ACC112 (cell line): ENCODE measurements at regions not wholly inside any gene's neighbourhood (a gene's known extent, or its start where the extent isn't known, plus 50 kb on each side); places are given as distances from the start of the nearest gene placed in this dataset.

Experiments
- H2AFZ ChIP-seq: fragments of 200-600 bp; sonication (generic); one replicate; pipeline ENCODE4 v1.6.0; 2017; ENCODE audit warnings: antibody characterized with exemption, low read length; ENCODE audit not compliant: unreplicated experiment
- H3K27ac ChIP-seq: fragments of 200-600 bp; sonication (generic); 2 replicates; pipeline ENCODE4 v1.5.1; 2014; ENCODE audit warnings: low read depth, mild to moderate bottlenecking, antibody characterized with exemption, low read length, moderate library complexity
- H3K27me3 ChIP-seq: fragments of 200-600 bp; sonication (generic); 2 replicates; pipeline ENCODE4 v1.6.1; 2014; ENCODE audit warnings: mild to moderate bottlenecking, antibody characterized with exemption, low read length, moderate library complexity, mixed read lengths; ENCODE audit not compliant: insufficient read depth
- H3K36me3 ChIP-seq: fragments of 200-600 bp; sonication (generic); 2 replicates; pipeline ENCODE4 v1.6.1; 2016; ENCODE audit warnings: mild to moderate bottlenecking, antibody characterized with exemption, low read length, moderate library complexity, mixed read lengths; ENCODE audit not compliant: insufficient read depth
- H3K4me1 ChIP-seq: fragments of 200-600 bp; sonication (generic); one replicate; pipeline ENCODE4 v1.6.1; 2016; ENCODE audit warnings: low read length, mixed read lengths; ENCODE audit not compliant: insufficient read depth, unreplicated experiment, control insufficient read depth
- H3K4me3 ChIP-seq: fragments of 200-600 bp; sonication (generic); 2 replicates; pipeline ENCODE4 v1.5.1; 2014; ENCODE audit warnings: mild to moderate bottlenecking, low read depth, low read length
- H3K79me2 ChIP-seq: fragments of 200-600 bp; sonication (generic); one replicate; pipeline ENCODE4 v1.6.0; 2016; ENCODE audit warnings: low read length; ENCODE audit not compliant: control insufficient read depth, unreplicated experiment, insufficient read depth

DNA sequence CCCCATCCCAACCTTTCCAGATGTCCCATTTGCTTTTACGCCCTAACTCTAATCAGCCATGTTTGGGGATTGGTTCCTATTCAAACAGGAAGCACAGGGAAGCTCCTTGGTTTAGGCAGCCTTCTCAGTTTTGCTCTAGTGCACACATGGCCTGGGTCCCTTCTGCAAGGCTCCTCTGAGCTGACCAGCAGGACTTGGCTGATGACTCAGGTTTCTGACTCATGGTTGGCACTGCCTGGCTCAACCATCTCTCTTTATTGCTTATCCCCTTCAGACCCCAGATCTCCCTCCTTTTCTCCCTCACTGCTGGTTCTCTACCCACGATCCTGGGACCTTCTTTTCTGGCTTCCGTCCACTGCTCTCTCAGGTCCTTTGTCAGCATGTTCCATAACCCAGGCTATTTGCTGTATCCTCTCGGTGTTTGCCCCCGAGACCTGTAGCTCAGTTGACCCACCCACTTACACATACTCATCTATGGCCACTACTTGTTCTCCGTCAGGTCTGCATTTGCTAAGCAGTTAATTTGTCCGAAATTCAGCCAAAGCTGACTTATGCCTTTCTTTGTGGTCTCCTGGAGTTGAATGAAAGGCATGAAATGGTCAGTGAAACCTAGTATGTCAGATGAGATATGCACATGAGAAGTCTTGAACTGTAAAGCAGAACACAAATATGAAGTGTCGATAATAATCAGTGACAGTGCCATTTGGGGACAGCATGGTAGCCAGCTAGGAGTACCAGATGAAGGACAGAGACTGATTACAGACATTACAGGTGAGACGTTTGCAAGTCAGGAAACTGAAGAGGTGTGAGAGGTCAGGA lies 323.5 kb upstream of the ROPN1 start:
- Histone ChIP-seq H3K4me1 (no peaks in the 10 kb centered on the region), H3K27ac (no peak overlapping the region), H3K36me3 (no peaks in the 10 kb centered on the region), H3K27me3 (peaks cover 14% of the 10 kb centered on the region; the same call in 1 of the 2 replicates), H2AFZ (no peak overlapping the region), H3K79me2 (no peaks in the 10 kb centered on the region), H3K4me3 (no peak overlapping the region)

DNA sequence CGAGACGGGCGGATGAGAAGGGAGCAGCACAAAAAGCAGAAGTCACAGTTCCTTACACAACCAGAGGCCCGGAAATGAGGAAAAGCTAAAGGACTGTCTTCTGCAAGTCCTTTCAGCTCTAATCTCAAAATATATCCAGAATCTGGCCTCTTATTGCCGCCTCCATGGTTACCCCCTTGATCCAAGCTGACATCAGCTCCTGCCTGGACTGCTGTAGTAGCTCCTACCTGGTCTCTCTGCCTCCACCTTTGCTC lies 324.0 kb upstream of the ROPN1 start:
- H2AFZ ChIP-seq = no peak overlapping the region
- no peaks in the 10 kb centered on the region for H3K36me3 ChIP-seq
- no peaks in the 10 kb centered on the region for H3K79me2 ChIP-seq
- no peak overlapping the region for H3K27ac ChIP-seq
- H3K27me3 ChIP-seq = peaks cover 16% of the 10 kb centered on the region
- H3K4me1 ChIP-seq = no peaks in the 10 kb centered on the region
- H3K4me3 ChIP-seq = no peak overlapping the region

DNA sequence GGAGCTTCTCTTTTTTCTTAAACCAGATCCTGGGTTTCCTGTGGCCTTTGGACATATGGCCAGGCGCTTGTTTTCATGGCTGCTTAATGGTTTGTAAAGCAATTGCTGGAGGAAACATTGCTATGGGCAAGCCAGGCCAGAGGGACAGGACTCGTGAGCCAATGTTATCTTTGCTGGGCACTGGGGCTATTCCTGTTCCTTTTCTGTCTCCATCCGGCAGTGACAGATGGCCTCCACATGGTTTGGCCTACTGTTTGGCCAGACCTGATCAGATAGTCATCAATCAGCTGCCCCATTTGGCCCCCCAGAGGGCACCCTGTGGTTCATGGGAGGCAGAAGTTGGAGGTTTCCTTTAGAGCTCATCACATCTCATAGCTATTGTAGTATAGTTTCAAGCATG lies 326.1 kb upstream of the ROPN1 start:
- no peak overlapping the region for H3K4me3 ChIP-seq
- no peaks in the 10 kb centered on the region for H3K79me2 ChIP-seq
- no peaks in the 10 kb centered on the region for H3K4me1 ChIP-seq
- peaks cover 34% of the 10 kb centered on the region for H3K27me3 ChIP-seq
- no peak overlapping the region for H3K27ac ChIP-seq
- no peaks in the 10 kb centered on the region for H3K36me3 ChIP-seq
- no peak overlapping the region for H2AFZ ChIP-seq

DNA sequence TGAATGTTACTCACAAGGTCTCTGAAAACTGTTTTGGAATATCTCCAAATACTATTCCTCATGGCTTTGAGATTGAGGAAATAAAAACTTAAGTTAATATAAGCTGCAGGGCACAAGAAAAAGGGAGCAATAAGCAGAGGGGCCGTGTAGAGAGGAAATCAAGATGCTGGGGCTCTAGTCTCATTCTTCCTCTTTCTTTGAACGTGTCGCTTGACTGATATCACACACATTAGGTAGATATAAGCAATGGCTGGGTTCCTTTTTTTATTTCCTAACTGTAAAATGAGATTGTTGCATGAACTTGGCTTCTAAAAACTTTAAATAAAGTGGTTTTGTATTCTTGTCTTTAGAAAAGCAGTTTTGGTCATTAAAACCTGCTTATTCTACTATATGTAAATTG lies 326.7 kb upstream of the ROPN1 start:
- Histone ChIP-seq H3K27ac (no peak overlapping the region), H3K27me3 (peaks cover 40% of the 10 kb centered on the region), H3K36me3 (no peaks in the 10 kb centered on the region), H3K4me1 (no peaks in the 10 kb centered on the region), H3K4me3 (no peak overlapping the region), H2AFZ (no peak overlapping the region), H3K79me2 (no peaks in the 10 kb centered on the region)

DNA sequence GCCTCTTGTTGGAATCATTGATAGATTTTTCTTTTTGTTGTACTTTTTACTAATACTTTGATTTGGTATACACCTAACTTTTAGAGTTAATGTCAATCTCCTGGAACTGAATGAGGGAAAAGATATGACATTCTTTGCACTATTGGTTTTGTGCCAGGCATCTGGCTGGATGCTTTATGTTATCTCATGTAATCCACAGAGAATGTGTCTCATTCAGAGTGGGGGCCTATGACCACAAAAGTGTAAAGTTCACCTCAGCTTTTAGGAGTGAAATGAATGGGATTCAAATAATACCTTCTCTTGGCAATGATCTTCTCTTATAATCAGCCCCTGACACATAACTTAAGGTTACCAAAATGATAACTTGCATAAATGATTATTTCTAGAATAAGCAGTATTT lies 329.1 kb upstream of the ROPN1 start:
- Histone ChIP-seq H2AFZ (no peak overlapping the region), H3K4me3 (no peak overlapping the region), H3K79me2 (no peaks in the 10 kb centered on the region), H3K27ac (no peak overlapping the region), H3K27me3 (peaks cover 63% of the 10 kb centered on the region), H3K4me1 (no peaks in the 10 kb centered on the region), H3K36me3 (no peaks in the 10 kb centered on the region)

DNA sequence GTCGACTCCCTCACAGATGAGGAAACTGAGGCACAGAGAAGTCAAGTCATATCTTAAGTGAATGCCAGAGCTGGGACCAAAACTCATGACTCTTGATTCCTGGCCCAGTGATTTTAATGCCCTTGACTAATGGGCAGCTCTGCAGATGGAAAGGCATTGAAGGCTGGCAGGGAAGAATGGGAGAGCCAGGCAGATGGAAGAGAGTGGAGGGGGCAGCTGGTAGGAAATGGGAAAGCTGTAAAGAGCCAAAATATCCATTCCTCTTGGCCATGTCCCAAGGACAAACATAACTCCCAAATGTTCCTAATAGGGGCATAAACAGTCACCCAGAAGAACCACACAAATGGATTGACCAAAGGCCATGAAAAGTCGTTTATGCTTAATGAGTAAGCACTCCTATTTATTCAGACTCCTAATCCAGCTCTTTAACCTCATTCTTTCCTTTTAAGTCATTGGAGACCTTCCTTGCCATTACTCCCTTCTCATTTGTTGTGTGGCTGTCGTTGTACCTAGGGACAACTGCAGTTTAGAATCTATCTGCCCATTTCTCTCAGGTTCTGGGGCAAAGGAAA lies 330.5 kb upstream of the ROPN1 start:
- Histone ChIP-seq H2AFZ (no peak overlapping the region), H3K36me3 (no peaks in the 10 kb centered on the region), H3K79me2 (no peaks in the 10 kb centered on the region), H3K27me3 (peaks cover 68% of the 10 kb centered on the region), H3K4me3 (no peak overlapping the region), H3K4me1 (no peaks in the 10 kb centered on the region), H3K27ac (no peak overlapping the region)

DNA sequence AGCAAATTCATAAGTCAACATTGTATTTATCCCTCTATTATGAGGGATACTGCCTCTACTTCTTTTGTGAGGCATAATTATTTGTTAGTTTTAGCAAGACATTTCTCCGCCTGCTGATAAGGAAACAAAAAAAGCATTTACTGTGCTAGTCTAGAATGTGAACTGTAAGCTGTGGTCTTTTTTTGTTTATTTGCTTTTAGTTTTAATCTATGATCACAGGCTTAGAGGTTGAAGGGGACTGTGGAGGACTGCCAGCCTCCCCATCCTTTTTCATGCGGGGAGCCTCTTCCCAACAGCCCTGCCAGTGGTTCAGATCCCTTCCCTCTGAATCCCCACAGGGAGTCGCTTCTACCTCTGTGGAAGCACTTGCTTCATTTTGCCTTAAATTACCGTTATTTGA lies 331.0 kb upstream of the ROPN1 start:
- no peak overlapping the region for H3K4me3 ChIP-seq
- no peak overlapping the region for H2AFZ ChIP-seq
- no peak overlapping the region for H3K27ac ChIP-seq
- no peaks in the 10 kb centered on the region for H3K79me2 ChIP-seq
- H3K27me3 ChIP-seq = peaks cover 74% of the 10 kb centered on the region
- no peaks in the 10 kb centered on the region for H3K4me1 ChIP-seq
- no peaks in the 10 kb centered on the region for H3K36me3 ChIP-seq

DNA sequence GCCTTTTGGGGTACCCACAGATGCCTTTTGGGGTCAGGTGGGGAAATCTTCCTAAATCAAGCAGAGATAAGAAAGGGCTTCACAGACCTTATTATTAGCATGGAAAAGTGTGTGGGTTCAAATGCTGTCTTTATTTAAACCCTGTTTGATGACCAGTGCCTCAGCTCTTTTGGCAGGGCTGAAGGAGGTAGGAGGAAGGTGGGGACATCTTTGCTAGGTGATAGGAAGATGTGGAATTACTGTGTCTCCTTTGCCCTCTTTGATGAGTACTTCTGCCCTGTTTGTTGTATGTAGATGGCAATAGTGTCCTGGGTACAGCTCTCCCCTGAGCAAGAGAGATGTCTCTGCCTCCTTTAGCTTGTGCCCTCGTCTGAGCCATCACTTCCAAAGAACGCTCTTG lies 333.3 kb upstream of the ROPN1 start:
- no peak overlapping the region for H2AFZ ChIP-seq
- no peaks in the 10 kb centered on the region for H3K4me1 ChIP-seq
- no peaks in the 10 kb centered on the region for H3K36me3 ChIP-seq
- no peak overlapping the region for H3K27ac ChIP-seq
- peaks cover 87% of the 10 kb centered on the region for H3K27me3 ChIP-seq
- H3K4me3 ChIP-seq = no peak overlapping the region
- H3K79me2 ChIP-seq = no peaks in the 10 kb centered on the region

DNA sequence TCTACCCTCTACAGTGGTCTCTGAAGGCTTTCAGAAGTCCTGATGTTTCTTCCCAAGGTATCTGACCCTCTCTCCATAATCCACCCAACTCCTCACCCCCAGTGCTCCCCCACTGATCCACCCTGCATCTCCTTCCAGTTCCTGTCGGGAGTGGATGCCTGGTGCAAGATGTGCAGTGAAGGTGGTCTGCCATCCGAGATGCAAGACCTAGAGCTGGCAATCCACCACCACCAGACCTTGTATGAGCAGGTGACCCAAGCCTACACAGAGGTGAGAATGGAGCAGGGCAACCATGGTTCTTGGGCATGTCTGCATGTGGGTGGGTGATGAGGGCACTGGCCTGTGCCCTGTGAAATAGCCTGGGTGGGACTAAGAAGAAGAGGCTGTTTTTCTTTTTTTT lies 337.8 kb upstream of the ROPN1 start:
- H2AFZ ChIP-seq = no peak overlapping the region
- H3K27ac ChIP-seq = no peak overlapping the region
- H3K4me3 ChIP-seq = no peak overlapping the region
- H3K27me3 ChIP-seq = peaks cover 48% of the 10 kb centered on the region
- no peaks in the 10 kb centered on the region for H3K36me3 ChIP-seq
- no peaks in the 10 kb centered on the region for H3K4me1 ChIP-seq
- H3K79me2 ChIP-seq = no peaks in the 10 kb centered on the region

DNA sequence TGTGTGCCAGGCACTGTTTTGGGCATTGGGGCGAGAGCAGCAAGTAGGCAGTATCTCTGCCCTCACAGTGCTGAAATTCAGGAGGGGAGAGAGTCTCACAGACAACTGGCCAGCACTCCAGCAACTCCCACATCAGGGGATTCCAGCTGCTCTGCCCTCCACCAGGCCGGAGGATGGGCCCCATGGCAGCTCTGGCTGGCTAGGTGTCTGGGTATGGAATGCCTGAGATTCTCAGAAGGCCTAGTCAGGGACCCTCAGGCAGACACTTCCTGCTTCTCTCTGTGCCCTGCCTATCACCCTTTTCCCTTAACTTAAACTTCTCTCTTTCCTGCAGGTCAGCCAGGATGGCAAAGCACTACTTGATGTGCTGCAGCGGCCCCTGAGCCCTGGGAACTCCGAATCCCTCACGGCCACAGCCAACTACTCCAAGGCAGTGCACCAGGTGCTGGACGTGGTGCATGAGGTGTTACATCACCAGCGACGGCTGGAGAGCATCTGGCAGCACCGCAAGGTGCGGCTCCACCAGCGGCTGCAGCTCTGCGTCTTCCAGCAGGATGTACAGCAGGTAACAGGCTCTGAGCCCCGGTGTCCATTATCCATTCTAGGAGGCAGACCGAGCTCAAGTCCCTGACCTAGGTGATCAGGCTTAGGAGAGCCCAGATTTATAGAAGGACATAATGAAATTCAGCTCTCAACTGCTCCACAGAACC lies 342.2 kb upstream of the ROPN1 start:
- Histone ChIP-seq H3K27me3 (peaks cover 34% of the 10 kb centered on the region), H3K79me2 (no peaks in the 10 kb centered on the region), H2AFZ (no peak overlapping the region), H3K4me3 (no peak overlapping the region), H3K36me3 (no peaks in the 10 kb centered on the region), H3K4me1 (no peaks in the 10 kb centered on the region), H3K27ac (no peak overlapping the region)
